B cell (primary cell): ENCODE measurements at regions not wholly inside any gene's neighbourhood (a gene's known extent, or its start where the extent isn't known, plus 50 kb on each side); places are given as distances from the start of the nearest gene placed in this dataset.

Experiments
- EZH2 ChIP-seq: IDR thresholded peaks from 2 replicates; pipeline ENCODE4 v1.6.1; 2012; ENCODE audit warnings: borderline replicate concordance, low read depth, mild to moderate bottlenecking, moderate library complexity, low read length; ENCODE audit not compliant: insufficient read depth, poor library complexity, severe bottlenecking
- TF ChIP-seq, protein P1 (sequence below): fragments of 200-600 bp; IDR thresholded peaks from one replicate; pipeline ENCODE4 v1.8.0; 2022; ENCODE audit warnings: antibody characterized with exemption, mild to moderate bottlenecking

DNA sequence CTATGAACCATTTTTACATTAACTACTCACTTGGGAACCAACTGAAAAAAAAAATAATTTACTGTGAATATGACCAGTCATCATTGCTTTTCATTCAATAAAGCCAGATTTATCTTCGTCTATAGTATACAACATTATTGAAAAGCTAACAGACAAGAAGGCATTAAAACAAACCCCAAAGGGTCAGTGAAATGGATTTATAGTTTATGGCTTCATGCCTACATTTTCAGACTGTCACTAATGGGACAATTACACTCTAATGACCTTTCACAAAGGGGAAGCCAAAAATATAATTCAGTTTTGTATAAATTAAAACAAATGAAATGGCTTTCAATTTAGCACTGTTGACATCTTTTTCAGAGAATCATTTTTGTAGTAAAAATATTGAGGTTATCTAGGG, 169.1 kb downstream of the DSEL start:
- TF ChIP-seq, protein P1, sequence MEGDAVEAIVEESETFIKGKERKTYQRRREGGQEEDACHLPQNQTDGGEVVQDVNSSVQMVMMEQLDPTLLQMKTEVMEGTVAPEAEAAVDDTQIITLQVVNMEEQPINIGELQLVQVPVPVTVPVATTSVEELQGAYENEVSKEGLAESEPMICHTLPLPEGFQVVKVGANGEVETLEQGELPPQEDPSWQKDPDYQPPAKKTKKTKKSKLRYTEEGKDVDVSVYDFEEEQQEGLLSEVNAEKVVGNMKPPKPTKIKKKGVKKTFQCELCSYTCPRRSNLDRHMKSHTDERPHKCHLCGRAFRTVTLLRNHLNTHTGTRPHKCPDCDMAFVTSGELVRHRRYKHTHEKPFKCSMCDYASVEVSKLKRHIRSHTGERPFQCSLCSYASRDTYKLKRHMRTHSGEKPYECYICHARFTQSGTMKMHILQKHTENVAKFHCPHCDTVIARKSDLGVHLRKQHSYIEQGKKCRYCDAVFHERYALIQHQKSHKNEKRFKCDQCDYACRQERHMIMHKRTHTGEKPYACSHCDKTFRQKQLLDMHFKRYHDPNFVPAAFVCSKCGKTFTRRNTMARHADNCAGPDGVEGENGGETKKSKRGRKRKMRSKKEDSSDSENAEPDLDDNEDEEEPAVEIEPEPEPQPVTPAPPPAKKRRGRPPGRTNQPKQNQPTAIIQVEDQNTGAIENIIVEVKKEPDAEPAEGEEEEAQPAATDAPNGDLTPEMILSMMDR: no peak
- TF ChIP-seq EZH2: no peak
